GM19351 (cell line): ENCODE measurements at regions not wholly inside any gene's neighbourhood (a gene's known extent, or its start where the extent isn't known, plus 50 kb on each side); places are given as distances from the start of the nearest gene placed in this dataset.
A peak's percentile ranks its signal among the peaks of the same experiment; 100 is the strongest.

Source experiments
- ATAC-seq: cut with Tn5 transposase; IDR thresholded peaks from one replicate; pipeline ENCODE4 v1.9.1; 2021; ENCODE audit warnings: mild to moderate bottlenecking, moderate library complexity; ENCODE audit not compliant: unreplicated experiment

DNA sequence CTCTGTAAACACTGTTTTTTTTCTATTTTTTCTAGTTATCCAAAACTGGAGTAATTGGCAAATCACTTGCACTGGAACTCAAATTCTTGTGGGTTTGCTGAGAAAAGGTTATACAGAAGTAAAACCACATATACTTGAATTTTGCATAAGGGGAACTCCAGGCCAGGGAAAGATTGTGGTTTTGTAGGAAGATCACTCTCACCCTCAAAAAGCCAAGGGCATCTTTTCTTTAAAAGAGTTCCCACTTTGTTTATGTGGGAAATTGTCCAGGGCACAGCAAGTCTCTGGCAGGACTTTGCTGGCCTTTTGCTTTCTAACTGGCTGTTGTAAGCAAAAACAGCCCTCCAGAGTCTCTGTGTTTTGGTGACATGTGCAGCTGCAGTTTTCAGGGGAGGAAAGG, 340.3 kb upstream of the RBMS3 start:
- peak; percentile 86 for ATAC-seq

- ATAC-seq: peak; percentile 10
Observed at GRCh38 chr3:28940994-28941393, 339.9 kb upstream of the RBMS3 start.

- no peak for ATAC-seq
Observed at GRCh38 chr3:28947061-28947460, 333.8 kb upstream of the RBMS3 start.

DNA sequence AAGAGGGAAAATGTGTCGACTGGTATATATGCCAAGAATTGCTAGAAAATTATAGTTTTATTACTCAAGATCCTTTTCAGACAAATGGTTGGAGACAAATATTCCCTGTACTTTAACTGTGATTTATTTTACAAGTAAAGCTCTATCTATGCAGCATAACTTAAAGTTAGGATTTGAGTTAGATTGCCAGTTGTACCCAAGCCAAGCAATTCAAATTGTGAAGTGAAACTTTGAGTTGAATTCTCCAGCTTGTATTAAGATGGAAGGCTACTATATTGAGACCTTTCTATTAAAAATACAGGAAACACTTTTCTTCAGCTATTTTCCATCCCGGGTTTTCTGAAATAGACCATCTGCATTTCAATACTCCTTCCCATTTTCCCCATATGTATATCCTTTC, 333.1 kb upstream of the RBMS3 start:
- no peak for ATAC-seq

DNA sequence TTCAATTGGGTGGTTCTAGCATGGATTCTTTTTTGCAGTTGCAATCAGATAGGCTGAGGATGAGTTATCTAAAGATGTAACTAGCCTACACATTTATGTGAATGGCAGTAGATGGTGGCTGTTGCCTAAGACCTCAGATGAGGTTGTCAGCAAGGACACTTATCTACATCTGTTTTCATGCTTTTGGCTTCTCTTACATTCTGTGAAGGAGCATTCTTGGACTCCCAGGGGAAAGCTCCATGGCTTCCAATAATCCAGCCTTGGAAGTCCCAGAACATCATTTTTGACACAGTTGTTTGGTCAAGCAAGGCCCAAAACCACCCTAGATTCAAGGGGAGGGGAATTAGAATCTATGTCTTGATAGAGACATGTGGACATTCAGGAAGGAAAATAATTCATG, 332.2 kb upstream of the RBMS3 start:
- ATAC-seq: no peak

DNA sequence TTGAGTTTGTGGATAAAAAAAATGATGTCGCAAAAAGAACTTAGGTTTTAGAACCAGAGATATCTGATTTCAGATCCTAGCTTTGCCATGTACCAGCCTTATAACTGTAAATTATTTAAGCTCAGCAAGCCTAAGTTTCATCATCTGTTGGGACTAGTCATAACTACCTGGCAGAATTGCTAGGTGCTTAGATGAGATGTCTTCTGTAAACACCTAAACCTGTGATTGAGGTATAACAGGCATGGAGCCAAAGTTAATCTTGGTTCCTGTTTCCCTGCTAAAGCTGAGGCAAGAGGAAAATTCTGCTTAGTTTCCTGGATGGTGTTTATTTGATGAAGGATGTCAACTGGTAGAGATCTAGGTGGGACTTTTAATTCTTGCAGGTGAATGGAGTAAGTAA, 331.3 kb upstream of the RBMS3 start:
- no peak for ATAC-seq

GRCh38 chr3:28950614-28951013, 330.3 kb upstream of the RBMS3 start:
- no peak for ATAC-seq

- no peak for ATAC-seq
Observed at GRCh38 chr3:28951772-28952556, 328.9 kb upstream of the RBMS3 start.

- no peak for ATAC-seq
Observed at GRCh38 chr3:28958656-28959055, 322.2 kb upstream of the RBMS3 start.

DNA sequence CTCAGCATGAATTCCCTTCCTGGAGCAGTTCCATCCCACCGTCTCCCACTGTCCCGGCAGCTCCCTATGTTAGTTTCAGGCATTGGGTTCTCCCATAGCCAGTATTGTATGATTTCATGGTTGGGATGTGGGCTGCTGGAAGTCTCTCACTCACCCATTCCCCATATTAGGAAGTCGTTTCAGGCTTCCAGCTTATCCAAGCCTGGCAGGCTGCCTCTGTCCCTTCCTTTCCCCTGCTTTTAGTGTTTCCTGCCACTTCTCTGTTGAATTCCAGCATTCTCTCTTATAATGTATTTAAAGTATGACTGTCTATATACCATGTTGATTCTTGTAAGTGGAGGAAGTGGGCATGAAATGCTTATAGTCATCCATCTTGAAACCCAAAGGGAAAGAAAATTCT, 309.7 kb upstream of the RBMS3 start:
- ATAC-seq: no peak

DNA sequence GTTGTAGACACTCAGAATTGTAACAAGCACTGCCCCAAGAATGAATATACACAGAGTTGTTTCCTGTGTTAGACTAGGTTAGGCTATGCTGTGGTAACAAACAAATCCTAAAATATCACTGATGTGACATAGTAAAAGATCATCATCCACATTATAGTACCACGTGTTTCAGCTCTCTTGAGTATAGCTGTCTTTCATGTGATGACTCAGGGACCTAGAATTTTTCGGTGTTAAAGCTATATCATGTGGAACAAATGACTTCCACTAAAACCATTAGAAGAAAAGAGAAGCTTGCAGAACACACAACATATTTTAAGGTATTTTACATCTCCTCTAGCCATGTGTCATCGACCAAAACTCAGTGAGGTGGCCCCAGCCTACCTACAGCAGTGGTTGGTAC, 307.9 kb upstream of the RBMS3 start:
- peak; percentile 59 for ATAC-seq

DNA sequence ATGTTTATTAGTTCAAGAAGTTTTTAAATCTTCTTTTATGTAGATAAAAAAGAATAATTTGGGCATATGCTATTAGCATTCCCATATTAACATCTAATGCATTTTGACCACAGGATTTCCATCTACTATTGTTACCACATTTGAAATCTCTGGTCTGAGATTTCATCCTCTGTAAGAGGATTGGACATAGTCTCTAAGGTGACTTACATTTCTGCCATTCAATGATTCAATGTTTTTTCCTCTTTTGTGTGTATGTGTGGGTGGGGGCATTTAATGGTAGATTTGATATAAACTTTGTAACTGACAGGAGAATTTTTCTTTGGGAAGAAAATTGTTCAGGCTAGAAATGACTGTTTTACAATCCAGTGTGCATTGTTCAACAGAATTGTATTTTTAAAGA, 307.3 kb upstream of the RBMS3 start:
- ATAC-seq: no peak

- ATAC-seq: no peak
Observed at GRCh38 chr3:28978092-28978491, 302.8 kb upstream of the RBMS3 start.

DNA sequence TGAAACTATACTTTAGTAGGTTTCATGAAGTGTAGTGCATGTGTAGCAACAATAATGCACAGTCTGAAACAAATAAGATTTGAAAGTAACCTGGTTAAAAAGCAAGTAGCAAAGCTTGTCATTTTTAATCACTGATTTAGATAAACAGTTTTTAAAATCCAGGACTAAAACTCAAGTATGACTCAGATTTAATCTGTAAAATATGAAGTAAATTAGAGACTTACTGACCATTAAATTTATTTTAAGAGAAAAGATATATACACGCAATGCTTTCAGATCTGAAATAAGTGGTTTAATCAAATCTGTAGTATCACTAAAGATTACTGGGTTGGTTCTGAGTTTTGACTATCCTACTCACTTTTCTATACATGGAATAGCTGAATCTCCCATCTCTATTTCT, 300.7 kb upstream of the RBMS3 start:
- ATAC-seq: no peak

DNA sequence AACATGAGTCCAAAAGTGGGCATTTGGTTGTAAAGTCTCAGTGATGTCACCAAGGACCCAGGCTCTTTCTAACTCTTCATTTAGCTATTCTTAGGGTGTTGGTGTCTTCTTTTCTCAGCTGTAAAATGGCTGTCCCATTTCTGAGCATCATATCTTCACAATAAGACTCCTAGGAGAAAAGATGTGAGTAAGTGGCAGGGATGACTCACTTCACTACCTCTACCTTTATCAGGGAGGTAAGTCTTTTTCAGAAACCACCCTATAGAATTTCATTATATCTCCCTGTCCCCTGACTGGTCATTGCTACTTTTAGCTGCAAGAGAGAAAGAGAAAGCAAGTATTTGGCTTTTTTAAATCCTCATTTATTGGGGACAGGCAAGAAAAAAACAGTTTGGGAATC, 300.2 kb upstream of the RBMS3 start:
- no peak for ATAC-seq

DNA sequence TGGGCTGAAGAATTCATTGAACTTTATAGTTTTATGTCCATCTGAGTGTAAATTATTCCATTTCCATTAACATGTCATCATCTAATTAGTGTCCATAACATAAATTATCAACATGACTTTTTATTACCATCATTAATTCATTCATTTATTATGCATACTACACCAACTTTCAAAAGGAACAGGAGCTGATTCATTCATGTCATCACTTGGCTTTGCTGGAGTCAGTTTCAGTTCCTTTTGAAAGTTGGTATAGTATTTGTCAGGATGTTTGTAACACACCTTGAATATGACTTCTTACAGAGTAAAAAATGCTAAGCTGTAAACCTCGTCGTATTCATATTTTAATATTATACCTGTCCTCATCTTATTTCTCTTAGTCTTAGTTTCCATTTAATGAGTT, 298.0 kb upstream of the RBMS3 start:
- ATAC-seq: peak; percentile 93

GRCh38 chr3:28986922-28987321, 293.9 kb upstream of the RBMS3 start:
- no peak for ATAC-seq

DNA sequence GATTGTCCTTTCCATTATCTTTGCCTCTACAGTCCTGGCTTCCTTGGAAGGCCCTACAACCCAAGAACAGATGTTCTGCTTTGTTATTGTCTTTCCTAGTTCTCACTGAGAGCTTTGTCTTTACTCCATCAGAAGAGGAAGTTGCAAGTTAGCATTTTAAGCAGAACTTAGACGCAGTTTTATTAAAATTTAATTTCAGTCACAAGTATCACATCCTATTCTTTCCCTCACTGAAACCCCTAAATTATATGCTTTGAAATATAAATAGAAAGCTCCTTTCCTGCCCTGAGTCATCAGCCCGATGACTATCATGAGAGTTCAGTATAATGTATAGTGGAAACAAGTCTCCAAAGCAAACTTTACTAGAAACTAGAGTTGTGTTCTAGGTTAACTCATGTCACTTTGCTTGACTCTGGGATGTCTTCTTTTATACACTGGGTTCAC, 291.2 kb upstream of the RBMS3 start:
- ATAC-seq: peak; percentile 90

GRCh38 chr3:28994161-28994905, 286.5 kb upstream of the RBMS3 start:
- ATAC-seq: no peak

GRCh38 chr3:29004885-29005599, 275.8 kb upstream of the RBMS3 start:
- peak; percentile 100 for ATAC-seq

DNA sequence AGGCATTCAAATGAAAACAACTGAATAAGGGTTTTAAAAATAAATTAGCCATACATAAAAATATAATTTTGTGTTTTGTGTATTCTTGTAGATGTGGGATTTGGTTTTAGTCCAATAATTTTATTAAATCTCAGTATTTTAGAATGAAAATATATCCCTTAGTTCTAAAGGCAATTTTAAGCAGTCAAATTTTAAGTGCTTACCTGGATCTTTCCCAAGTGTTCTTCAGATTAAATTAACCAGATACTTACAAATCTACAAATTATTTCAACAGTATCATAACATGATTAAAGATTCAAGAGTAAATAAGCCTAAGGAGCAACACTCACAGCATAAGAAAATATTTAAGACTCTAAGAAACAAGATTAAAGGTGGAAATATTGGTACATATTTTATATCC, 275.0 kb upstream of the RBMS3 start:
- no peak for ATAC-seq

DNA sequence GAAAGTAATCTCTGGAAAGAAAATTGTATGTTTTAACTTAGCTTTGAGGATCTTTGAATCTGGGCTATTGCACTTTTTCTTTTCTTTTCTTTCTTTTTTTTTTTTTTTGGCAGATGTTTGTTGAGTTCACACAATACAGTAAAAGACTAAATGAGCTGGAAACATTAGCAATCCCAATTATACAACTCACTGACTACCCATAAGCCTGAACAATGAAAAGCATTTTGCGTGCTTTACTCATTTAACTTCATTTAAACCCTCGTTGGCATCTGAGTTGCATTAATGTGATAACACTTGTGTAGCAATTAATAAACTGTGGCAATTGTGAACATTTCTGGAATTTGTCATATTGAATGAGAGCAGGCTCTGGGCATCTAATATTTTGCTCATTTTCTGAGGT, 269.4 kb upstream of the RBMS3 start:
- no peak for ATAC-seq
